ENCODE measurements at regions not wholly inside any gene's neighbourhood (a gene's known extent, or its start where the extent isn't known, plus 50 kb on each side); places are given as distances from the start of the nearest gene placed in this dataset.

- no peak for TF ChIP-seq FOXP2 (optimal IDR thresholded peaks at IDR 0.05; ENCODE audit: borderline replicate concordance, extremely low read depth, extremely low read length, insufficient read depth)
These were observed 279.6 kb downstream of the CYRIA start for GRCh38 chr2:16386031-16386430.

- TF ChIP-seq FOXP2 (optimal IDR thresholded peaks at IDR 0.05; ENCODE audit: borderline replicate concordance, extremely low read depth, extremely low read length, insufficient read depth) = no peak
- TF ChIP-seq, protein P1, sequence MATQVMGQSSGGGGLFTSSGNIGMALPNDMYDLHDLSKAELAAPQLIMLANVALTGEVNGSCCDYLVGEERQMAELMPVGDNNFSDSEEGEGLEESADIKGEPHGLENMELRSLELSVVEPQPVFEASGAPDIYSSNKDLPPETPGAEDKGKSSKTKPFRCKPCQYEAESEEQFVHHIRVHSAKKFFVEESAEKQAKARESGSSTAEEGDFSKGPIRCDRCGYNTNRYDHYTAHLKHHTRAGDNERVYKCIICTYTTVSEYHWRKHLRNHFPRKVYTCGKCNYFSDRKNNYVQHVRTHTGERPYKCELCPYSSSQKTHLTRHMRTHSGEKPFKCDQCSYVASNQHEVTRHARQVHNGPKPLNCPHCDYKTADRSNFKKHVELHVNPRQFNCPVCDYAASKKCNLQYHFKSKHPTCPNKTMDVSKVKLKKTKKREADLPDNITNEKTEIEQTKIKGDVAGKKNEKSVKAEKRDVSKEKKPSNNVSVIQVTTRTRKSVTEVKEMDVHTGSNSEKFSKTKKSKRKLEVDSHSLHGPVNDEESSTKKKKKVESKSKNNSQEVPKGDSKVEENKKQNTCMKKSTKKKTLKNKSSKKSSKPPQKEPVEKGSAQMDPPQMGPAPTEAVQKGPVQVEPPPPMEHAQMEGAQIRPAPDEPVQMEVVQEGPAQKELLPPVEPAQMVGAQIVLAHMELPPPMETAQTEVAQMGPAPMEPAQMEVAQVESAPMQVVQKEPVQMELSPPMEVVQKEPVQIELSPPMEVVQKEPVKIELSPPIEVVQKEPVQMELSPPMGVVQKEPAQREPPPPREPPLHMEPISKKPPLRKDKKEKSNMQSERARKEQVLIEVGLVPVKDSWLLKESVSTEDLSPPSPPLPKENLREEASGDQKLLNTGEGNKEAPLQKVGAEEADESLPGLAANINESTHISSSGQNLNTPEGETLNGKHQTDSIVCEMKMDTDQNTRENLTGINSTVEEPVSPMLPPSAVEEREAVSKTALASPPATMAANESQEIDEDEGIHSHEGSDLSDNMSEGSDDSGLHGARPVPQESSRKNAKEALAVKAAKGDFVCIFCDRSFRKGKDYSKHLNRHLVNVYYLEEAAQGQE (IDR thresholded peaks at IDR 0.05; ENCODE audit: insufficient read depth in 1 of 2, low read depth in 2 of 2, low read length in 2 of 2) = no peak
- TF ChIP-seq TAF1 (IDR thresholded peaks at IDR 0.05; ENCODE audit: borderline replicate concordance, insufficient read depth, low read length) = no peak
These were observed 280.3 kb downstream of the CYRIA start for GRCh38 chr2:16385341-16385740.

DNA sequence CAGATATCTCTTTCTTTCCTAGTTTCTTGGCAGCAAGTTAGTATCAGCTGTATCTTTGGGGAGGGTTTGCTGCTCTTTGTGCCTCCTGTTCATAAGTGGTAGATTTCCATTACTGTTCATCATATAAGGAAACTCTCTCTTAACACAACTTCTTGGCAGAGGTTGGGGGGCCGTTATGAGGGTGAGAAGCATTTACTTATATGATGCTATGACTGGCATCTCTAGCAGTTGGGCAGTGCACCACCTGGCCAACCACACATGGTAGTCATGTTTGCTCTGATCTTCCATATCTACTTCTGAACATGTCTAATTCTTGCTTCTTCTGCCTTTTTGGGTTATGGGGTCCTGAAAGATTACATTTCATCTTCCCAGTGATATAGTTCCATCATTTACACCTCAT is 282.2 kb downstream of the CYRIA start:
- TF ChIP-seq TAF1 (IDR thresholded peaks at IDR 0.05; ENCODE audit: borderline replicate concordance, insufficient read depth, low read length) (no peak), SIN3A (IDR thresholded peaks at IDR 0.05; ENCODE audit: borderline replicate concordance, insufficient read depth, low read length) (no peak), FOXP2 (optimal IDR thresholded peaks at IDR 0.05; ENCODE audit: borderline replicate concordance, extremely low read depth, extremely low read length, insufficient read depth) (no peak), POLR2AphosphoS5 (IDR thresholded peaks at IDR 0.05; ENCODE audit: low read depth, low read length) (no peak)
- TF ChIP-seq, protein P1 (IDR thresholded peaks at IDR 0.05; ENCODE audit: insufficient read depth in 1 of 2, low read depth in 2 of 2, low read length in 2 of 2) = no peak

GRCh38 chr2:16382451-16382850 is 283.2 kb downstream of the CYRIA start:
- no peak for TF ChIP-seq TAF1 (IDR thresholded peaks at IDR 0.05; ENCODE audit: borderline replicate concordance, insufficient read depth, low read length)
- no peak for TF ChIP-seq SIN3A (IDR thresholded peaks at IDR 0.05; ENCODE audit: borderline replicate concordance, insufficient read depth, low read length)
- TF ChIP-seq FOXP2 (optimal IDR thresholded peaks at IDR 0.05; ENCODE audit: borderline replicate concordance, extremely low read depth, extremely low read length, insufficient read depth) = no peak
- no peak for TF ChIP-seq POLR2AphosphoS5 (IDR thresholded peaks at IDR 0.05; ENCODE audit: low read depth, low read length)
- TF ChIP-seq, protein P1 (IDR thresholded peaks at IDR 0.05; ENCODE audit: insufficient read depth in 1 of 2, low read depth in 2 of 2, low read length in 2 of 2) = no peak

DNA sequence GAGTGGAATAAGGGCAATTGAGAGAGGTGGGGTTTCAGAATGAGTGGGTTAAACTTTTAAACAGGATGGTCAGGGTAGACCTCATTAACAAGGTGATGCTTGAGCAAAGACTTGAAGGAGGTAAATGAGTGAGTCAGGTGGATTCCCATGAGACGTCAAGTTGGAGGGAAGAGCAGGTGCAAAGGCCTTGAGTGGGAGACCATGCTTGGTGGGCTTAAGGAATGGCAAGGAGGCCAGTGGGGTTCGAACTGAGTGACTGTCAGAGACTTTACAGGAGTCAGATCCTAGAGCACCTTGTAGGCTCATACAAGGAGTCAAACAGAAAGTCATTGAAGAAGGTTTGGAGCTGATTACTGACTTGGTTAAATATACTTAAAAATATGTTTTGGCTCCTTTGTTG is 284.1 kb downstream of the CYRIA start:
- no peak for TF ChIP-seq FOXP2 (optimal IDR thresholded peaks at IDR 0.05; ENCODE audit: borderline replicate concordance, extremely low read depth, extremely low read length, insufficient read depth)
- no peak for TF ChIP-seq POLR2AphosphoS5 (IDR thresholded peaks at IDR 0.05; ENCODE audit: low read depth, low read length)
- TF ChIP-seq, protein P1 (IDR thresholded peaks at IDR 0.05; ENCODE audit: insufficient read depth in 1 of 2, low read depth in 2 of 2, low read length in 2 of 2) = no peak
- TF ChIP-seq TAF1 (IDR thresholded peaks at IDR 0.05; ENCODE audit: borderline replicate concordance, insufficient read depth, low read length) = no peak
- TF ChIP-seq SIN3A (IDR thresholded peaks at IDR 0.05; ENCODE audit: borderline replicate concordance, insufficient read depth, low read length) = no peak
